HFFc6 (cell line): ENCODE measurements at regions not wholly inside any gene's neighbourhood (a gene's known extent, or its start where the extent isn't known, plus 50 kb on each side); places are given as distances from the start of the nearest gene placed in this dataset.
"Not testable (repeated sequence)": the region's sequence is repeated elsewhere in the genome, so short reads cannot be mapped to it uniquely, and the experiment has no call there.

ENCODE experiments used
- DNase-seq: peaks from one replicate; pipeline ENCODE4 v3.0.0-alpha.2; 2018
- H3K27ac Mint-ChIP-seq: 2 replicates; pipeline ENCODE4 v1.8.0; 2020; ENCODE audit warnings: mild to moderate bottlenecking, mixed read lengths
- H3K27me3 Mint-ChIP-seq: 2 replicates; pipeline ENCODE4 v1.8.0; 2021; ENCODE audit warnings: mild to moderate bottlenecking, moderate library complexity, mixed read lengths; ENCODE audit not compliant: insufficient read depth
- H3K36me3 Mint-ChIP-seq: 2 replicates; pipeline ENCODE4 v1.8.0; 2021; ENCODE audit warnings: low read depth, mixed read lengths
- H3K4me1 Mint-ChIP-seq: 2 replicates; pipeline ENCODE4 v1.8.0; 2020; ENCODE audit warnings: low read depth, mixed read lengths
- H3K4me3 Mint-ChIP-seq: 2 replicates; pipeline ENCODE4 v1.8.0; 2020; ENCODE audit warnings: mild to moderate bottlenecking, moderate library complexity, mixed read lengths
- H3K9me3 Mint-ChIP-seq: 2 replicates; pipeline ENCODE4 v1.8.0; 2020; ENCODE audit warnings: mild to moderate bottlenecking, mixed read lengths
- TF ChIP-seq, protein P1 (sequence below): fragments of 200-600 bp; sonication (generic); IDR thresholded peaks from 2 replicates; pipeline ENCODE4 v1.5.0; 2021; ENCODE audit warnings: antibody characterized with exemption, mild to moderate bottlenecking

DNA sequence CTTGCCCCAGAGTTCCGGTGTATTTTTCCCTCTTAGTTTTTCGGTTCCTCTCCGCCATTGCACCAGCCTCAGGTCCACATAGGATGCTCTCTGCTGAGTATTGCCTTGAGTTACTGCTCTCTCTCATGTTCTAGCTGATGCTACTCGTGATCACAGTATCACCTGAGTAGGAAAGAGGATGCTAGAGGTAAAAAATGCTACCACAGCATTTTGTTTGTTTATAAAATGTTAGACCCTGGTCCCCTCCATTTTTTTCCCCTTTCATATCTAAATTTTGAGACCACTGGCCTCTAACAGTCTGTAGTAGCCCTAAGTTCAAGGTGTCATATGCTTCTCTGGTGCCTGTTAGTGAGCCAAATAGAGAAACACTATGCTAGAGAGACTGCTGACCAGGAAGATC, 175.5 kb downstream of the OR2B2 start:
- Mint-ChIP-seq H3K4me1 (peaks cover 19% of the 10 kb centered on the region), H3K27me3 (peaks cover 1% of the 10 kb centered on the region), H3K36me3 (no peaks in the 10 kb centered on the region), H3K4me3 (peak overlapping the region; percentile 43; the same call in 1 of the 2 replicates), H3K9me3 (peaks cover 4% of the 10 kb centered on the region; the same call in 1 of the 2 replicates), H3K27ac (no peak overlapping the region)
- TF ChIP-seq, protein P1, sequence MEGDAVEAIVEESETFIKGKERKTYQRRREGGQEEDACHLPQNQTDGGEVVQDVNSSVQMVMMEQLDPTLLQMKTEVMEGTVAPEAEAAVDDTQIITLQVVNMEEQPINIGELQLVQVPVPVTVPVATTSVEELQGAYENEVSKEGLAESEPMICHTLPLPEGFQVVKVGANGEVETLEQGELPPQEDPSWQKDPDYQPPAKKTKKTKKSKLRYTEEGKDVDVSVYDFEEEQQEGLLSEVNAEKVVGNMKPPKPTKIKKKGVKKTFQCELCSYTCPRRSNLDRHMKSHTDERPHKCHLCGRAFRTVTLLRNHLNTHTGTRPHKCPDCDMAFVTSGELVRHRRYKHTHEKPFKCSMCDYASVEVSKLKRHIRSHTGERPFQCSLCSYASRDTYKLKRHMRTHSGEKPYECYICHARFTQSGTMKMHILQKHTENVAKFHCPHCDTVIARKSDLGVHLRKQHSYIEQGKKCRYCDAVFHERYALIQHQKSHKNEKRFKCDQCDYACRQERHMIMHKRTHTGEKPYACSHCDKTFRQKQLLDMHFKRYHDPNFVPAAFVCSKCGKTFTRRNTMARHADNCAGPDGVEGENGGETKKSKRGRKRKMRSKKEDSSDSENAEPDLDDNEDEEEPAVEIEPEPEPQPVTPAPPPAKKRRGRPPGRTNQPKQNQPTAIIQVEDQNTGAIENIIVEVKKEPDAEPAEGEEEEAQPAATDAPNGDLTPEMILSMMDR, result no peak
- DNase-seq, result no peak

DNA sequence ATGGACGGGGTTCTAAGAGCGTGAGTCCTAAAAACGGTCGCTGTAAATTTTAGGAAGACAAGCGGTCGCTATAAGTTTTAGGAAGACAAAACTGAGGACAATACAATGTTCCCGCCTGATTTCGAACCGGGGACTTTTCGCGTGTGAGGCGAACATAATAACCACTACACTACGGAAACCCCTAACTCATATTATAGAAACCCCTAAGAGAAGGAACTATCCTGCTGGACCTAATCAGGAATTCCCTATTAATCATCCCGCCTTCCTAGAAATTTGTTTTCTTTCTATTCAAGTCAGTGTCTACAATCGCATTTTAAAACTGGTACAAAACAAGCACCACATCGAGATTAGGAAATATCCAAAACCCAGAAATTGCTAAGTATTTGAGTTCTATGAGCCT, 183.8 kb downstream of the OR2B2 start:
- DNase-seq, result no peak
- no peak overlapping the region for H3K4me3 Mint-ChIP-seq
- H3K4me1 Mint-ChIP-seq, result no peaks in the 10 kb centered on the region
- H3K27ac Mint-ChIP-seq, result no peak overlapping the region
- TF ChIP-seq, protein P1, result no peak
- H3K27me3 Mint-ChIP-seq, result peaks cover 2% of the 10 kb centered on the region; the same call in 1 of the 2 replicates
- no peaks in the 10 kb centered on the region for H3K36me3 Mint-ChIP-seq
- no peaks in the 10 kb centered on the region for H3K9me3 Mint-ChIP-seq

DNA sequence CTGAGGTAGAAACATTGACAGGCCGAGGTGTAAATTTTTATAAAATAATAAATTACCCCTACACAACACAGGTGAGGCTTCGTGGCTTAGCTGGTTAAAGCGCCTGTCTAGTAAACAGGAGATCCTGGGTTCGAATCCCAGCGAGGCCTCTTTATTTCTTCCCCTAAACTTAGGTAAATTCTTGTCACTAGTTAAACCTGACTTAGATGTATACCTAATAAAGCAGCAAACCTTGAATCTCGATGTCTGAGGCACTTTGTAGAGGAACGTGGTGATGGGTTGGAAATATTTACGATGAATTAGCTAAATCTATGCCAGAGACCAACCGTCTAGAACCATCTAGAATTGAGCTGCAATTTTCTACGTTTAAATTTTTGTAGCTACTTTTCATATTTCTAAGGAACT, 185.6 kb downstream of the OR2B2 start:
- H3K4me3 Mint-ChIP-seq, result no peak overlapping the region
- peaks cover 4% of the 10 kb centered on the region; the same call in 1 of the 2 replicates for H3K27me3 Mint-ChIP-seq
- TF ChIP-seq, protein P1, result no peak
- H3K27ac Mint-ChIP-seq, result no peak overlapping the region
- H3K4me1 Mint-ChIP-seq, result no peaks in the 10 kb centered on the region
- H3K9me3 Mint-ChIP-seq, result no peaks in the 10 kb centered on the region
- no peaks in the 10 kb centered on the region for H3K36me3 Mint-ChIP-seq
- peak; percentile 46 for DNase-seq

DNA sequence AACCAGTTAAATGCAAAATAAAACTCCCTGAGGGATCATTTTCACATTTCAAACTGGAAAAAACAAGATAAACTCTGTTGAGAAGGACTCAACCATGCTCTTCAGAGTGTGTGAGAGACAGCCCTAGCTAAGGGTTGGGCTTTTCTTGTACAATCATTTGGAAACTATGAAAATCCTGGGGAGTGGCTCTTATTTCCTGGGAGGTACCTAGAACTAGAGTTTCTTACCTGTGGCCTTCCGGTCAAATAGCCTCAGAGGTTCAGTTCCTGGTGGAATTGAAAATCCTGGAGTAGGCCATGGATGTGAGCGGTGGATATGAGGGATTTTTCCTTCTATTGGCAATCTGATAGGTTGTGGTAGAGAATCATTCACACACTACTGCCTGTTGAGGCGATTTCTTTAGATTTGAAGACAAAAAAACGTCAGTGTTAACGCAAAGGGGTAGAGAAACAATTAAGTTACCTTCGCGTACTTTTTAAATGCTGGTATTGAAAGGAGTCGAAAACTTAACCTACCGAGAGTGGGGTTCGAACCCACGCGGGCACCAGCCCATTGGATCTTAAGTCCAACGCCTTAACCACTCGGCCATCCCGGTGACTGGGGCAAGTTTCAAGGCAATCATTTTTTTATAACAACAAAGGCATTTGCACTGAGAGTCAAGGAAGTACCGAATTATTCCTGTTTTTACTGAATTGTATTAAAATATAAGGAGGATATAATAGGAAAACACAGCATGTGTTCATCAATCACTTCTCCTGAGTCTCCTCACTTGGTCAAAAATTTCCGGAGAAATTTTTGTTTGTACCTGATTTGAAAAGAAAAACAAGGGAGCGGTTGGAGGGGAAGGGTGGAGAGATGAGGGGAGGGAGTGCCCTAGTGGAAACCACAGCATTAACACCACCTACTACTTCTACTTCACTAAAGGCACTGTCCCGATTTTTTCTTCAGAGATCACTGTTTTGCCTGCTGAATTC, 191.3 kb downstream of the OR2B2 start:
- H3K27ac Mint-ChIP-seq, result no peak overlapping the region
- TF ChIP-seq, protein P1, result no peak
- no peaks in the 10 kb centered on the region for H3K4me1 Mint-ChIP-seq
- DNase-seq, result peak; percentile 63
- H3K36me3 Mint-ChIP-seq, result no peaks in the 10 kb centered on the region
- peaks cover 2% of the 10 kb centered on the region; the same call in 1 of the 2 replicates for H3K9me3 Mint-ChIP-seq
- peaks cover 2% of the 10 kb centered on the region for H3K27me3 Mint-ChIP-seq
- H3K4me3 Mint-ChIP-seq, result peak overlapping the region; percentile 60

DNA sequence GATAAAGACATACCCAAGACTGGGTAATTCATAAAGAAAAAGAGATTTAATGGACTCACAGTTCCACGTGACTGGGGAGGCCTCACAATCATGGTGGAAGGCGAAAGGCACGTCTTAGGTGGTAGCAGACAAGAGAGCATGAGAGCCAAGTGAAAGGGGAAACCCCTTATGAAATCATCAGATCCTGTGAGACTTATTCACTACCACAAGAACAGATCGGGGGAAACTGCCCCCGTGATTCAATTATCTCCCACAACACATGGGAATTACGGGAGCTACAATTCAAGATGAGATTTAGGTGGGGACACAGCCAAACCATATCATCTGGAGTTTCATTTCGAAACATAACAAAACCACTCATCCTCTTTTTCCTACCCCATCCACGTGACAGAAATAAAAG, 193.2 kb downstream of the OR2B2 start:
- H3K36me3 Mint-ChIP-seq, H3K27me3 Mint-ChIP-seq, DNase-seq: not testable (repeated sequence)

DNA sequence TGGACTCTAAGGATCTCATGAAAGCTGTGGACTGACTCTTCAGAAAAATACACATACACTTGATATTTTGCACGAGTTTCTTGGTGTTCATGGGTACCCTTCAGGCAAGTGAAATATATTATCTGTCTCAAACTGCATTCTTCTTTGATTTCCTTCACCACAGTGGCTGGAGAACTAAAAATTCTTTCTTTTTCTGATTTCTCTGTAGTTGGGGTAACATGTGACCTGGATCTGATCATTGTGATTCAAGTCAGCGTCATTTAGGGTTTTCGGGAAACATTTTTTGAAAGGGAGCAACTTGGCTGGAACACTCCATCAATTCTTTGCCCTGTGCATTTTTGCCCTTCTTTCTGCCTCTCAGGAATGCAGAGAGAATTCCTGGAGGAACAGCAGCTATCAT, 205.8 kb downstream of the OR2B2 start:
- TF ChIP-seq, protein P1, result no peak
- H3K4me3 Mint-ChIP-seq, result no peak overlapping the region
- H3K4me1 Mint-ChIP-seq, result no peaks in the 10 kb centered on the region
- peaks cover 4% of the 10 kb centered on the region for H3K27me3 Mint-ChIP-seq
- DNase-seq, result no peak
- H3K27ac Mint-ChIP-seq, result no peak overlapping the region
- peaks cover 3% of the 10 kb centered on the region; the same call in 1 of the 2 replicates for H3K9me3 Mint-ChIP-seq
- H3K36me3 Mint-ChIP-seq, result no peaks in the 10 kb centered on the region

More for the DNA sequence above, 193.2 kb downstream of the OR2B2 start:
- not testable (repeated sequence) for H3K4me3 Mint-ChIP-seq, H3K27ac Mint-ChIP-seq, H3K9me3 Mint-ChIP-seq, H3K4me1 Mint-ChIP-seq
